CD4-positive, alpha-beta T cell treated with Interleukin-10 for 1 hour (primary cell): ENCODE measurements at regions not wholly inside any gene's neighbourhood (a gene's known extent, or its start where the extent isn't known, plus 50 kb on each side); places are given as distances from the start of the nearest gene placed in this dataset.
"Not testable (repeated sequence)": the region's sequence is repeated elsewhere in the genome, so short reads cannot be mapped to it uniquely, and the experiment has no call there.

Source experiments
- DNase-seq: peaks from one replicate; pipeline ENCODE4 v3.0.0-alpha.2; 2020

GRCh38 chr1:5730272-5731109 is 261.7 kb downstream of the NPHP4 start:
- no peak for DNase-seq

DNA sequence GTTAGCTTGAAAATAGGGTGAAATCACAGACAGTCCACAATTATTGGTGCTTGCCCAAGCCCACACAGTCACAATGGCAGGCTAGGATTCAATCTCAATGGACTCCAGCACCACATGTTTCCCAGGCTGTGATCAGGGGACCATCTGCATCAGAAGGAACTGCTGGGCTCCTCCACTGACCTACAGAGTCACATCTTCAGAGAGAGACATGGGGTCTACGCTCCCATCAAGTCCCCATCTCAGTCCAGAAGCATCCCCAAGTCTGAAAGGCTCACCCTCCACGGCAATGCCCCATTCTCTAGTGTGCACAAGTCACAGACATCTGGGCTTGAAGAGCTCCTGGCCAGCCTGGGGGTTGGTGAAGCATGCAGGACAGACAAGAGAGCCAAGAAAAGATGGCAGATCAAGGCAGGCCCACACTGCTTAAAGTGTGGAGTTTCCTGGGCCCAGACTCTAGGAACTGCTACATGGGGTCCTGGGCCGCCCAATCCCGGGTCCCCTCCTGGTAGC is 262.5 kb downstream of the NPHP4 start:
- no peak for DNase-seq

DNA sequence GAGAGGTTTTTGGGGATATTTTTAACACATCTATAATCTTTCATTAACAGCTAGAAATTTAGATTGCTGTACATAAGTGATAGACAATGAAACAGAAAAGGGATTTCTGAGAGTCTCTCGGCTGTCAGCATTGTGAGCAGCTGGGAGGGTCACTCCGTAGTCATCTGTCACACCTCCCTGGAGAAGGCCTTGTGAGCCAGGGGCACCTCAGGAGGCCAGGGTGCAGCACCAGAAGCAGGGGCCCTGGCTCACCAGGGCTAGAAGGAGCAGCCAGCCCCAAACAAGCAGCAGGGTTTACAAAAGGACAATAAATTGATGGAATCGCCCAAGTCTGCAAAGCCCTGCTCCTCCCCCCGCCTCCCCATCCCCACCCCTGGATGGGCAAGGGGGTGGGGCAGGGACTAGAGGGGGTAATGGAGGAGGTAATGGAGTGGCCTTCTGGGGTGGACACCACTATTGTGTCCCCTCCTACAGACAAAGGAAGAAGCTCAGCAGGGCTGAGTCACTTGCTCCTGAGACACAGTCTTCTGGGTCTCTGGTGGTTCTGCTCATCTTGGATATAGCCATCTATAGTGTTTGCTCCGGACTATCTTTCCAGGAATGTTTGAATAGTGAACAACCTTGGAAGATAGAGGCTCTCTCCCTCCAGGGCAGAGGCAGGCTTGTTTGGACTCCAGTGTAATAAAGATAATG is 263.4 kb downstream of the NPHP4 start:
- DNase-seq, result no peak

DNA sequence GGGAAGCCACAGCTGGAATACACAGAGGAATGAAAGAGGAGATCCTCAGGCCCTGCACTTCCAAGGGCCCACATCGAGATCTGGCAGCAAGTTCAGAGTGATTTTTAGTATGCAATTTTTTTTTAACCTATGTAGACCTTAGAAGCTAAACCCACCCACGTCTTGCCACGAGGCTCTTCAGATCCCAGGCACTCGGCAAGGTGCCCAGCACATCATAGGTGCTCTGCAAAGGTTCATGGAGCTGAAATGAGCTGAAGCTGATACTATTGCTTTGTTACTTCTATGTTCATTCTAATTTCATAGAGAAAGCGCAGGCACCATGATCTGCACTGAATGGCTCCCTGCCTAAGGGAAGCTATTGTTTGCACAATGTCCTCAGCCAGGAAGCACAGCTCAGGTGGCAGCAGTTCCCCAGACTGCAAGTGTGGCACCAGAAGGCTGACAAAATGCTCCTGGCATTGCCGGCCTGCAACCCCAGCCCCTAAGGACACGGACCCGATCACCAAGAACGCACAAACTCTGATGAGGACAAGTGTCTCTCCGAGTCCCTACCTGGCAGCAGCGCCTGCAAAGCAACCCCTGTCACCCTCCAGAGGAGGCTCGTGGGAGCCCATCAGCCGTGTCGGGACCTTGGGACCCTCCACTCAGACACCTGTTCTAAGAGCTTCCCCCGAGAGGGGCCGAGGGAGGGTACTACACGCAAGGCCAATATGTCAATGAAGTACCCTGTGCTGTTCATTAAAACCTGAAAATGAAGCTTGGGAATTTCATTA is 264.2 kb downstream of the NPHP4 start:
- no peak for DNase-seq

- DNase-seq, result no peak
These were observed 265.0 kb downstream of the NPHP4 start for GRCh38 chr1:5727191-5727590.

DNA sequence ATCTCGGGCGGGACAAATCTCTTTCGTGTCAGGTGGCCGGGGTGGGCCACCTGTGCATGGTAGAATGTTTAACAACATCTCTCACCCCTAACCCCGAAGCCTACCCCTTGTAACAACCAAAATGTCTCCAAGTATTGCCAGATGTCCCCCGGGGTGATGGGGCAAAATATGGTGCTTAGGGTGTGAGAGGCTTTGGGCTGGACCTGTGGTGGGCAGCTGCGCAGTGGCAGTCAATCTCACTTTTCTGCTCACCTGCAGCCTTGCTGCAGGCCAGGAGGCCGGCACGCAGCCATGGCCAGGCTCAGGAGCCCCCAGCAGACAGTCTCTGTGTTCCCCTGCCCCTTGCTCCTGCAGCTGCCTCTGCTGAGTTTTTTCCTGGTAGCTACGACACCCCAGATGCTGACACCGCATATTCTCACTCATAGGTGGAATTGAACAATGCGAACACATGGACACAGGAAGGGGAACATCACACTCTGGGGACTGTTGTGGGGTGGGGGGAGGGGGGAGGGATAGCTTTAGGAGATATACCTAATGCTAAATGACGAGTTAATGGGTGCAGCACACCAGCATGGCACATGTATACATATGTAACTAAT is 265.5 kb downstream of the NPHP4 start:
- DNase-seq, result not testable (repeated sequence)

DNA sequence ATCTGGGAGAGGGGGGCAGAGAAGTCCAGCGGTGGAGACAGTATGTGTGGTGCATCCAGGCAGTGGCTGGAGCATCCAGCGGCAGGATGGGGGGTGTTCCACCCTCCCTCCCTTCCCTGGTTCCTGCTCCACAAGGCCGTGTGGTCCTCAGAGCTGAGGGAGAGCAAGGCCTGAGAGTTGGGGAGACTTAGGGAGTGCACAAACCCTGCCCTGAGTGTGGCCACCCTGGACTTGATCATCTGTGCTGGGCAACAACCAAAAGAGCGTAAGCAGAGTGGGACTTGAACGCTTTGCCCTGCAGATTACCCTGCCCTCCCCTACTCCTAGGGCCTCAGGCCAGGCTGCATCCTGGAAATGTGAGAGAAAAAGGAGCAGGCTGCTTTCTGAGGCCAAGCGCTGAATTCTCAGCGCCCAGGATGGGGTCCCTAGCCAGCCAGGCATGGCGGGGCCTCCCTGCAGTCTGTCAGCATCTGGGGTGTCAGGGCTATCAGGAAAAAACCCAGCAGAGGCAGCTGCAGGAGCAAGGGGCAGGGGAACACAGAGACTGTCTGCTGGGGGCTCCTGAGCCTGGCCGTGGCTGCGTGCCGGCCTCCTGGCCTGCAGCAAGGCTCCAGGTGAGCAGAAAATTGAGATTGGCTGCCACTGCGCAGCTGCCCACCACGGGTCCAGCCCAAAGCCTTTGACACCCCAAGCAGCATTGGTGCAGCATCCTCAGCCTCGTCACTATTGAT is 266.2 kb downstream of the NPHP4 start:
- no peak for DNase-seq

GRCh38 chr1:5725406-5725805 is 266.8 kb downstream of the NPHP4 start:
- no peak for DNase-seq

GRCh38 chr1:5724847-5725246 is 267.4 kb downstream of the NPHP4 start:
- no peak for DNase-seq

- DNase-seq, result no peak
These were observed 269.5 kb downstream of the NPHP4 start for GRCh38 chr1:5722635-5723164.

DNA sequence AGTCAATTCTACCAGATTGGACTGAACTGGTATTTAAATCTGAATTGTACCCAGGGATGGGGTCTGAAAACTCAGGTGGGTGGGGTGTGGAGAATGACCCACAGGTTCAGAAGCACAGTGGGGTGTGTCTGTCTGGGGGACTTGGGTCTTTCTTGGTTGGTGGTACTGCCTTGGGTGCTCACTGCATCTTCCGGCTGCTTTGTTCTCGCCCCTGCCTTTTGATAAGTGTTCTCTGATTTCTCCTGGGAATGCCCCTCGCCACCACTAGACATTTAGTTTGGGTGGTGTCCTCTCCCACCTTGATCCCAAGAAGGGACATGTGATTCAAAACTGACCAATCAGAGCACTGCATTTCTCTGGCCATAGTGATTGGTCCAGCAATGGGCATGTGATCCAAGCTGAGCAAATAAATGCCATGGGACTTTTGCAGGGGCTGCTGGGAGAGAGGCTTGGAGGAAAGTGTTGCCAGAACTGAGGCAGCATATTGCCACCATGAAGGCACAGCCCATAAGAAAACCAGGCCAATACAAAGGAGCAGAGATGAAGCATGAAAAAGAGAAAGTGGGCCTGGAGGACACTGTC is 270.5 kb downstream of the NPHP4 start:
- no peak for DNase-seq

- no peak for DNase-seq
These were observed 271.3 kb downstream of the NPHP4 start for GRCh38 chr1:5720936-5721335.

DNA sequence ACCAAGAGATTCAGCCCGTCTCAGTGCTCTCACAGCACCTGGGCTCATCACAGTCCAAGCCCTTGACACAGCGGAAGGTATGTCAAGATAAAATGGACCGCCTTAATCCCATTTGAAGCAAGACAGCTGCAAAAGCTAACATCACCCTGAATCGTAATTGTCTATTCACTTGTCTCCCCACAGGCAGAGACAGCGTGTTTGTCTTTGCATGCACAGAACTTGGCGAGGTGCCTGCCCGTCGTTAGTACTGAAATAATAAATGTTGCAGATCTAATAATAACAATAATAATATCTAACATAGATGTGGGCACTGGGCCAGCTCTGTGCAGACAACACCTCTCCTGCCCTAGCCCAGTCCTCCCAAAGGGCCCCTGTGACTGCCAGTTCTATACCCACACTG is 271.7 kb downstream of the NPHP4 start:
- DNase-seq, result no peak

DNA sequence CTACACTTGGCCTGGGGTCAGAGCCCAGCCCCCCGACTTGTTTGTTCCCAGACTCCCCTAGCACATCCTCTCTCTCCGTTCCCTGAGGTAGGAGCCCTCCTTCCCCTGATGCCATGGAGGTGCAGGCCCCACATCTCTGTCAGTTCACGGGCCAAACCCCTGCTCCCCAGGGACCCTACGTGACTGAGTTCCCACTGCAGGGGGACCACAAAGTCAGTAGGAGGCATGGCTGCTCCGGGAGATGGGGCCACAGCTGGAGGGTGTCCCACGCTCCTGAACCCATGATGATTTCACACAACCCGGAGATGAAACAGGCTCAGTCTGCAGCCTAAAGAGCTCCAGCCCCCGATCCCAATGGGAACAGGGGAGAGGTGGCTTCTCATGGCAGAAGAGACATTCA is 272.2 kb downstream of the NPHP4 start:
- DNase-seq, result no peak

- no peak for DNase-seq
These were observed 273.2 kb downstream of the NPHP4 start for GRCh38 chr1:5718831-5719632.

DNA sequence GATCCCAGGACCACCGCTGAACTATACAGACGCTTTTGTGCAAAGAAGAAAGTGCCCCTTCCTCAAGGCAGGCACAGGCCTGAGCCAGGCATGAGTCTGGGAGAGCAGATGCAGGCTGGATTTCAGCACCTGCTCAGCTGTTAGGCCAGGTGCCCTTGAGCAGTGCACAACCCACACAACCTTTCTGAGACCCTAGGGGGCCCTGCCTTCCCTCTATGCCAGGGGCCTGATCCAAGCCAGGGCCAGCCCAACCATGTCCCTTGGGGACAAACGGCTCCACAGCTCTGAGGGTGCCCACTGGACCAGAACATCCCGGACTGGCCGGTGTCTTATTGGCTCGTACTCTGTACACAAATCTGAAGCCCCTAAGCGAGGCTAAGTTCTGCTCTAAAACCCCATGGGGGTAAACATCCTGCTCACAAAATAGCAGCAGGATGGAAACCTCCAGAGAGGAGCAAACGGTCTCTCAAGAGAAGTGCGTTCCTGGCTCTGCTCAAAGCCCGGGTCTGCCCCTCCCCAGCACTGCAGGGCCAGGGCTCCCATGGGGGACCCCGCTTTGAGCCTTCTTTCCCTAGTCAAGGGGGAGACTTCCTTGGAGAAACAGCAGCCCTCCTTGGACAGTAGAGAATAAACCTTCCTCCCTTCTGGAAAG is 275.1 kb downstream of the NPHP4 start:
- no peak for DNase-seq

DNA sequence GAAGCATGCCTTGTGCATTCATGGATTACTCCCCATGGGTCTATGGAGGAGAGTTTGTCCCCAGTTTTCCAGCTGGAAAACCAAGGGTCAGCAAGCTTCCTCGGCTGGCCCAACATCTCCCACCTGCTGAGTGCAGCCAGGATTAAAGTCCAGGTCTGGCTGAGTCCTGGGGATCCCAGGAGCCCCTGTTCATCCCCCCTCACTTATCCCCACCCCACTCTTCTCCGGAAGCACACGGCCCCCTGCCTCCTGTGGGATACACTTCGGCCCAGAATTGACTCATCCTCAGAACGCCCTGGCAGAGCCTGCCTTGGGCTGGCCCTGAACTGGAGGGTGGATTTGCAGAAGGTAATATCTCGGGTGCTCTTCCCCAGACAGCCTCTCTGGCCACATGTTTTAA is 276.1 kb downstream of the NPHP4 start:
- DNase-seq, result no peak

- no peak for DNase-seq
These were observed 278.9 kb downstream of the NPHP4 start for GRCh38 chr1:5713101-5714010.
